Kidney epithelial cell (primary cell): ENCODE measurements at regions not wholly inside any gene's neighbourhood (a gene's known extent, or its start where the extent isn't known, plus 50 kb on each side); places are given as distances from the start of the nearest gene placed in this dataset.

Experiments
- DNase-seq: peaks from one replicate; pipeline ENCODE4 v3.0.0-alpha.2; 2010; ENCODE audit warnings: low read depth
- H3K27me3 ChIP-seq: 2 replicates; pipeline ENCODE4 v1.6.0; 2011; ENCODE audit warnings: low read length; ENCODE audit not compliant: control insufficient read depth, insufficient read depth
- H3K36me3 ChIP-seq: 2 replicates; pipeline ENCODE4 v1.5.1; 2011; ENCODE audit warnings: low read length; ENCODE audit not compliant: control insufficient read depth, insufficient read depth
- H3K4me3 ChIP-seq: 2 replicates; pipeline ENCODE4 v1.5.1; 2011; ENCODE audit warnings: low read depth, mild to moderate bottlenecking, control low read depth, low read length
- TF ChIP-seq, protein P1 (sequence below): IDR thresholded peaks from 2 replicates; pipeline ENCODE4 v1.5.1; 2011; ENCODE audit warnings: mild to moderate bottlenecking, moderate library complexity, low read length, control low read depth, inconsistent platforms; ENCODE audit not compliant: insufficient read depth, poor library complexity, severe bottlenecking

DNA sequence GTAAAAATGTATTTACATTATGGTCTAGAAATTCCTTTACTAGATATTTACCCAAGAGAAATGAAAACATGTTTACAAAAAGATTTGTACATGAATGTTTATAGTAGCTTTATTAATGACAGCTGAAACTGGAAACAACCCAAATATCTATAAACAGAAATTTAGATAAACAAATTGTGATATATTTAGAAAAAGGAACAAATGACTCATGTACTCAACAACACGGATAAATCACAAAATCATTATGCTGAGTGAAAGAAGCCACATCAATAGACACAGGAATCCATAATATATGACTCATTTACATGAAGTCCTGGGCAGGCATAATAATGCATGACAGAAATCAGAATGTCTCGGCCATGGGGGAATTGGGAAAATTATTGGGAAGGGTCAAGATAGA, 1020.2 kb downstream of the SQOR start:
- H3K36me3 ChIP-seq = no peaks in the 10 kb centered on the region
- no peaks in the 10 kb centered on the region for H3K27me3 ChIP-seq
- H3K4me3 ChIP-seq = no peak overlapping the region
- TF ChIP-seq, protein P1, sequence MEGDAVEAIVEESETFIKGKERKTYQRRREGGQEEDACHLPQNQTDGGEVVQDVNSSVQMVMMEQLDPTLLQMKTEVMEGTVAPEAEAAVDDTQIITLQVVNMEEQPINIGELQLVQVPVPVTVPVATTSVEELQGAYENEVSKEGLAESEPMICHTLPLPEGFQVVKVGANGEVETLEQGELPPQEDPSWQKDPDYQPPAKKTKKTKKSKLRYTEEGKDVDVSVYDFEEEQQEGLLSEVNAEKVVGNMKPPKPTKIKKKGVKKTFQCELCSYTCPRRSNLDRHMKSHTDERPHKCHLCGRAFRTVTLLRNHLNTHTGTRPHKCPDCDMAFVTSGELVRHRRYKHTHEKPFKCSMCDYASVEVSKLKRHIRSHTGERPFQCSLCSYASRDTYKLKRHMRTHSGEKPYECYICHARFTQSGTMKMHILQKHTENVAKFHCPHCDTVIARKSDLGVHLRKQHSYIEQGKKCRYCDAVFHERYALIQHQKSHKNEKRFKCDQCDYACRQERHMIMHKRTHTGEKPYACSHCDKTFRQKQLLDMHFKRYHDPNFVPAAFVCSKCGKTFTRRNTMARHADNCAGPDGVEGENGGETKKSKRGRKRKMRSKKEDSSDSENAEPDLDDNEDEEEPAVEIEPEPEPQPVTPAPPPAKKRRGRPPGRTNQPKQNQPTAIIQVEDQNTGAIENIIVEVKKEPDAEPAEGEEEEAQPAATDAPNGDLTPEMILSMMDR = no peak
- no peak for DNase-seq

DNA sequence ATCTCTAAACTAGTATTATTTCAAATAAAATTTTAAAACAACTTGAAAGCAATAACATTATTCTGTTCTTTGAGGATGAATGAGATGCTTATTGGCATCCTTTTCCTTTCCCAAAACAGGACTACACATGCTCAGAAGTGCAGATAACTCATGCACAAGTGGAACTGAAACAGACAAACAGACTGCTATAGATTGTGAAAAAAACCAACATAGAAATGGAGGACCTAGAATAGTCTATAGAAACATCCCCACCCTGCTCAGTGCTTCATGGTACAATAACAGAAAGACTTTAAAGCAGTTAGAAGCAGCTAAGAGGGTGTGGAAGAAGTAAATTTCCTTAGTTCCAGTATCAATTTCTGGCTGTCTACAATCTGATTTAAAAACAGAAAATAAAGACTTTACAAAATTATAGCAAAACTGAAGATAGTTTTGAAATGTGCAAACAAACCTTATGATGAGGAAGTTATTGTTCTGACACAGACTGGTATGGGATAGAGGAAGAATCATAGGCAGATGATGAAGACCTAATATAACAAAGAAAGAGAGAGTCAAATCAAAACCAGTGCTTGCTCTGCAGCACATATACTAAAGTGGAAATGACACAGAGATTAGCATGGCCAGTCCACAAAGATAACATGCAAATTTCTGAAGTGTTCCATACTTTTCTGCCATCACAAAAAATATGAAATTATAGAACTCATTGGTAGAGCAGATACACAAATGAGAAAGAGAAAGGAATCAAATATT, 1025.4 kb downstream of the SQOR start:
- TF ChIP-seq, protein P1 = no peak
- Histone ChIP-seq H3K4me3 (no peak overlapping the region), H3K27me3 (no peaks in the 10 kb centered on the region), H3K36me3 (no peaks in the 10 kb centered on the region)
- no peak for DNase-seq

DNA sequence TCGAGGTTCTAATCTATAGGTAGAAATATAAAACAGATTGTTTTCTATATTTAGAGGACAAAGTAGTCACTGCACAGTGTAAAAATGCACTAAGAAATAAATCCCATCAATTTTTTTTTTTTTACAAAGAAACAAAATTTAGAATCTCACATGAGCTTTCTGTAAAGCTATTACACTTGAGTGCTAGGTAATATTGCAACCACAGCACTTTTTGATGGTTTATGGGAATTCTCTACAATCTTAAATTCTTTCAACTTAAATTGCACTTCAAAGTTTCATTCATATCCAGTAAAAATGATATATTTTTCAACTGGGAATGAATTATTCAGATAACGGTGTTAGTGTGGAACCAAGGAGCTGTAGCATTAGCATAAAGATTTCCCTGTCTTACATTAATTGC, 1035.4 kb downstream of the SQOR start:
- DNase-seq = no peak
- TF ChIP-seq, protein P1 = no peak
- H3K36me3 ChIP-seq = no peaks in the 10 kb centered on the region
- no peak overlapping the region for H3K4me3 ChIP-seq
- no peaks in the 10 kb centered on the region for H3K27me3 ChIP-seq

DNA sequence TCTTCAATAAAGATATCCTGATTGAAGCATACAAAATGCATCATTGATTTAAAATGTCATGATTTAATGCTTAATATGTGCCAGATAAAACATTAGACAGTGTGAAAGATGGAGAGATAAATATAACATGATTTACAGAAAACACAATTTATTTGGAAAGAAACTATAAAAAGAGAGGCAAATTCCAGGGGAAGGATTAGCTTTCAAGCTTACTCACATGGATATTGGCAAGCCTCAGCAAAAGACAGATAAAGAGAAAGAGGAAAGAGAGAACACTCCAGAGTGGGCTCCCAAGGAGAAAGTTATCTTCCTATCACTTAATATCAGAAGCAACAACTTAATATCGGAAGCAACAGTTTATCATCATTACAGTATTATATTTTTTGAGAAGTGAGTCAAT, 1036.5 kb downstream of the SQOR start:
- Histone ChIP-seq H3K27me3 (no peaks in the 10 kb centered on the region), H3K36me3 (no peaks in the 10 kb centered on the region), H3K4me3 (no peak overlapping the region)
- DNase-seq = no peak
- TF ChIP-seq, protein P1 = no peak

DNA sequence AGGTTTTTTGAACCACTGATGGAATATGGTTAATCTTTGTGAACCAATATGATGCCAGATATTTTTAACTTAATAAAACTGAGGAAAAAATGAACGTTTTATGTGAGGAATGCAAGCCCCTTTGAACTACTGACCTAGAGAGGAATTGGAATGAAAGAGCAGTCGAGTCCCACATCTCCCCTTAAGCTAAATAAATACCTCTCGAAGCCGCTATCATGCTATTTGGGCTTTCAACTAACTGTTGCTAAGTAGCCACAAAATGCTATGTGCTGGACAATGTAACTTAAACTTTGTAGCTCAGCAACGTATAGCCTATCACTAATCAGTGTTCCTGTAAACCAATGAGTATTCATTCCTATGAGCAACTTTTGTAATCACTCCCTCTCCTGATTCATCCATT, 1037.2 kb downstream of the SQOR start:
- DNase-seq = no peak
- Histone ChIP-seq H3K36me3 (no peaks in the 10 kb centered on the region), H3K4me3 (no peak overlapping the region), H3K27me3 (no peaks in the 10 kb centered on the region)
- TF ChIP-seq, protein P1 = no peak
